SK-N-DZ (cell line): ENCODE measurements at regions not wholly inside any gene's neighbourhood (a gene's known extent, or its start where the extent isn't known, plus 50 kb on each side); places are given as distances from the start of the nearest gene placed in this dataset.
"Not testable (repeated sequence)": the region's sequence is repeated elsewhere in the genome, so short reads cannot be mapped to it uniquely, and the experiment has no call there.

Source experiments
- DNase-seq: peaks from one replicate; pipeline ENCODE4 v3.0.0-alpha.2; 2015; ENCODE audit warnings: low spot score

GRCh38 chr12:88904705-88905104, 324.4 kb upstream of the KITLG start:
- no peak for DNase-seq

- no peak for DNase-seq
Observed at GRCh38 chr12:88903333-88903732, 323.1 kb upstream of the KITLG start.

GRCh38 chr12:88897723-88898122, 317.5 kb upstream of the KITLG start:
- DNase-seq, result peak; percentile 6

GRCh38 chr12:88896958-88897357, 316.7 kb upstream of the KITLG start:
- DNase-seq, result no peak

- DNase-seq, result no peak
Observed at GRCh38 chr12:88895634-88896033, 315.4 kb upstream of the KITLG start.

GRCh38 chr12:88893801-88894200, 313.5 kb upstream of the KITLG start:
- DNase-seq, result no peak

- DNase-seq, result not testable (repeated sequence)
Observed at GRCh38 chr12:88891434-88891833, 311.2 kb upstream of the KITLG start.

- no peak for DNase-seq
Observed at GRCh38 chr12:88889326-88890110, 309.2 kb upstream of the KITLG start.

- no peak for DNase-seq
Observed at GRCh38 chr12:88884600-88884999, 304.3 kb upstream of the KITLG start.

GRCh38 chr12:88882662-88883061, 302.4 kb upstream of the KITLG start:
- no peak for DNase-seq

GRCh38 chr12:88880051-88880450, 299.8 kb upstream of the KITLG start:
- DNase-seq, result no peak

- DNase-seq, result no peak
Observed at GRCh38 chr12:88878295-88878694, 298.0 kb upstream of the KITLG start.

- no peak for DNase-seq
Observed at GRCh38 chr12:88876857-88877256, 296.6 kb upstream of the KITLG start.

- no peak for DNase-seq
Observed at GRCh38 chr12:88870000-88870737, 289.9 kb upstream of the KITLG start.

- DNase-seq, result no peak
Observed at GRCh38 chr12:88868050-88868449, 287.8 kb upstream of the KITLG start.

- no peak for DNase-seq
Observed at GRCh38 chr12:88867510-88867909, 287.2 kb upstream of the KITLG start.

- no peak for DNase-seq
Observed at GRCh38 chr12:88866881-88867280, 286.6 kb upstream of the KITLG start.

GRCh38 chr12:88865537-88865936, 285.3 kb upstream of the KITLG start:
- DNase-seq, result no peak

GRCh38 chr12:88860851-88861250, 280.6 kb upstream of the KITLG start:
- no peak for DNase-seq

GRCh38 chr12:88856201-88856600, 275.9 kb upstream of the KITLG start:
- no peak for DNase-seq

GRCh38 chr12:88855301-88855700, 275.0 kb upstream of the KITLG start:
- DNase-seq, result no peak

GRCh38 chr12:88854260-88854659, 274.0 kb upstream of the KITLG start:
- no peak for DNase-seq

GRCh38 chr12:88847246-88847645, 267.0 kb upstream of the KITLG start:
- not testable (repeated sequence) for DNase-seq
